H1 (cell line): ENCODE measurements at regions not wholly inside any gene's neighbourhood (a gene's known extent, or its start where the extent isn't known, plus 50 kb on each side); places are given as distances from the start of the nearest gene placed in this dataset.

ENCODE experiments used
- CTCF ChIA-PET: fragments of 300-600 bp; sonication (Branson Sonifier 250); formaldehyde crosslinking; loops from one replicate; lab custom pipeline; 2021; ENCODE audit not compliant: partially characterized antibody; lab: Charles Lee
- POLR2A ChIA-PET: fragments of 300-600 bp; sonication (Branson Sonifier 250); formaldehyde crosslinking; loops from one replicate; lab custom pipeline; 2021; ENCODE audit warnings: inconsistent platforms; ENCODE audit not compliant: partially characterized antibody; lab: Charles Lee
- DNase-seq, 2 experiments: peaks; one replicate each; pipeline versions ENCODE4 v3.0.0 to v3.0.0-alpha.2; 2010 to 2022; ENCODE audit warnings: low spot score in 2 of 2, low read depth in 1 of 2, mixed read lengths in 1 of 2
- FAIRE-seq: peaks from 2 replicates; lab custom pipeline; 2011; peaks lifted over from hg19 to GRCh38; lab: Jason Lieb, UNC
- H2AFZ ChIP-seq: 2 replicates; pipeline ENCODE4 v1.8.1; 2012; ENCODE audit warnings: low read length, inconsistent platforms
- H2AK5ac ChIP-seq: 2 replicates; pipeline ENCODE4 v1.6.1; 2013; ENCODE audit warnings: low read depth, low read length
- H2BK120ac ChIP-seq: replicated peaks from 2 replicates; pipeline ENCODE3; 2013; ENCODE audit warnings: low read depth, low read length, inconsistent platforms
- H2BK12ac ChIP-seq: 2 replicates; pipeline ENCODE4 v1.6.1; 2013; ENCODE audit warnings: low read depth, low read length
- H2BK15ac ChIP-seq: 2 replicates; pipeline ENCODE4 v1.6.1; 2013; ENCODE audit warnings: low read length
- H2BK20ac ChIP-seq: 2 replicates; pipeline ENCODE4 v1.6.1; 2013; ENCODE audit warnings: low read length
- H2BK5ac ChIP-seq: 2 replicates; pipeline ENCODE4 v1.6.1; 2013; ENCODE audit warnings: low read depth, low read length
- H3K14ac ChIP-seq: 2 replicates; pipeline ENCODE4 v1.6.1; 2013; ENCODE audit warnings: inconsistent platforms; ENCODE audit not compliant: insufficient read length
- H3K18ac ChIP-seq: 2 replicates; pipeline ENCODE4 v1.6.1; 2013; ENCODE audit warnings: low read length; ENCODE audit errors: extremely low read depth
- H3K23ac ChIP-seq: 2 replicates; pipeline ENCODE4 v1.6.1; 2013; ENCODE audit warnings: inconsistent platforms; ENCODE audit not compliant: insufficient read length
- H3K23me2 ChIP-seq: 2 replicates; pipeline ENCODE4 v1.6.1; 2013; ENCODE audit warnings: low read depth, low read length
- H3K27ac ChIP-seq: 2 replicates; pipeline ENCODE4 v1.6.1; 2011; ENCODE audit warnings: low read depth, low read length, inconsistent platforms
- H3K27me3 ChIP-seq, 4 experiments: replicated peaks in 1 of 4; 1 replicate in 1 of 4; 2 replicates in 3 of 4; pipeline versions ENCODE4 v1.6.1 to v1.8.1; 2011 to 2013; ENCODE audit warnings: low read length in 3 of 4, mild to moderate bottlenecking in 3 of 4, inconsistent platforms in 2 of 4, mixed read lengths in 2 of 4, moderate library complexity in 1 of 4; ENCODE audit not compliant: control insufficient read depth in 3 of 4, insufficient read depth in 3 of 4; ENCODE audit errors: extremely low read depth in 1 of 4
- H3K36me3 ChIP-seq, 4 experiments: 2 replicates each; pipeline versions ENCODE4 v1.6.1 to v1.8.1; 2011 to 2013; ENCODE audit warnings: mild to moderate bottlenecking in 4 of 4, low read length in 3 of 4, moderate library complexity in 2 of 4, control low read depth in 1 of 4, inconsistent platforms in 1 of 4; ENCODE audit not compliant: insufficient read depth in 4 of 4, control insufficient read depth in 2 of 4
- H3K4ac ChIP-seq: replicated peaks from 2 replicates; pipeline ENCODE3; 2013; ENCODE audit warnings: low read length, low read depth, mixed read lengths, inconsistent platforms; ENCODE audit not compliant: insufficient read length
- H3K4me1 ChIP-seq, 4 experiments: replicated peaks in 1 of 4; 1 replicate in 1 of 4; 2 replicates in 3 of 4; pipeline versions ENCODE4 v1.6.1 to v1.8.1; 2011 to 2013; ENCODE audit warnings: low read length in 3 of 4, inconsistent platforms in 2 of 4, mixed read lengths in 1 of 4; ENCODE audit not compliant: insufficient read depth in 4 of 4, control insufficient read depth in 3 of 4
- H3K4me2 ChIP-seq, 2 experiments: 2 replicates each; pipeline versions ENCODE4 v1.6.1 to v1.8.1; 2011 to 2013; ENCODE audit warnings: low read depth in 2 of 2, low read length in 2 of 2, control low read depth in 1 of 2, inconsistent platforms in 1 of 2, mild to moderate bottlenecking in 1 of 2; ENCODE audit not compliant: insufficient read depth in 1 of 2
- H3K4me3 ChIP-seq, 4 experiments: fragments of 200-600, 300-600 bp in 1 of 4; sonication (generic), shearing (Covaris generic), sonication (Bioruptor Twin) in 1 of 4; 2 replicates each; pipeline versions ENCODE4 v1.5.1 to v1.8.1; 2011 to 2016; ENCODE audit warnings: low read length in 4 of 4, low read depth in 3 of 4, control low read depth in 2 of 4, inconsistent platforms in 2 of 4, mild to moderate bottlenecking in 2 of 4, mixed read lengths in 1 of 4, moderate library complexity in 1 of 4; ENCODE audit not compliant: insufficient read depth in 2 of 4; ENCODE audit errors: extremely low read depth in 1 of 4
- H3K56ac ChIP-seq: replicated peaks from 2 replicates; pipeline ENCODE3; 2013; ENCODE audit warnings: low read depth, mild to moderate bottlenecking, mixed read lengths, low read length, inconsistent platforms; ENCODE audit not compliant: insufficient read length
- H3K79me1 ChIP-seq: 2 replicates; pipeline ENCODE4 v1.6.1; 2013; ENCODE audit warnings: low read depth, low read length, control low read depth
- H3K79me2 ChIP-seq, 2 experiments: 2 replicates each; pipeline versions ENCODE4 v1.6.1 to v1.8.1; 2012 to 2013; ENCODE audit warnings: low read length in 2 of 2, mild to moderate bottlenecking in 2 of 2, inconsistent platforms in 1 of 2; ENCODE audit not compliant: insufficient read depth in 2 of 2, control insufficient read depth in 1 of 2
- H3K9ac ChIP-seq, 4 experiments: replicated peaks in 1 of 4; 1 replicate in 1 of 4; 2 replicates in 3 of 4; pipeline versions ENCODE4 v1.6.1 to v1.8.1; 2011 to 2013; ENCODE audit warnings: low read depth in 3 of 4, low read length in 3 of 4, control low read depth in 2 of 4, mild to moderate bottlenecking in 2 of 4, moderate library complexity in 2 of 4, inconsistent platforms in 1 of 4; ENCODE audit errors: extremely low read depth in 1 of 4
- H3K9me3 ChIP-seq, 2 experiments: 2 replicates each; pipeline versions ENCODE4 v1.6.1 to v1.8.1; 2012 to 2013; ENCODE audit warnings: mild to moderate bottlenecking in 2 of 2, moderate library complexity in 2 of 2, control low read depth in 1 of 2, inconsistent platforms in 1 of 2, low read depth in 1 of 2, low read length in 1 of 2, mixed read lengths in 1 of 2; ENCODE audit not compliant: insufficient read depth in 2 of 2
- H4K20me1 ChIP-seq, 2 experiments: replicated peaks in 1 of 2; 2 replicates each; pipeline versions ENCODE3 to v1.8.1; 2011 to 2013; ENCODE audit warnings: inconsistent platforms in 2 of 2, low read length in 2 of 2, mild to moderate bottlenecking in 1 of 2; ENCODE audit not compliant: insufficient read depth in 2 of 2, control insufficient read depth in 1 of 2
- H4K5ac ChIP-seq: 2 replicates; pipeline ENCODE4 v1.6.1; 2013; ENCODE audit warnings: low read length, low read depth, mixed read lengths, inconsistent platforms; ENCODE audit not compliant: insufficient read length
- H4K8ac ChIP-seq: 2 replicates; pipeline ENCODE4 v1.8.0; 2013; ENCODE audit warnings: mild to moderate bottlenecking, moderate library complexity, low read length, inconsistent platforms; ENCODE audit not compliant: insufficient read depth; ENCODE audit errors: extremely low read depth
- H4K91ac ChIP-seq: replicated peaks from 2 replicates; pipeline ENCODE3; 2013; ENCODE audit warnings: low read length, mixed read lengths, inconsistent platforms; ENCODE audit not compliant: insufficient read length
- CBX5 ChIP-seq: fragments of 300-800, 300-1000 bp; sonication (generic); IDR thresholded peaks from 2 replicates; pipeline ENCODE4 v1.7.1; 2016; ENCODE audit warnings: antibody characterized with exemption, low read length, low read depth
- CHD1 ChIP-seq: IDR thresholded peaks from 2 replicates; pipeline ENCODE4 v1.6.1; 2012; ENCODE audit warnings: low read depth, low read length, improper control_type of control experiment
- EZH2 ChIP-seq: fragments of 200-600 bp; sonication (generic); IDR thresholded peaks from 2 replicates; pipeline ENCODE4 v1.7.1; 2012; ENCODE audit warnings: low read depth, mild to moderate bottlenecking, moderate library complexity, low read length, inconsistent platforms; ENCODE audit not compliant: severe bottlenecking
- JUN ChIP-seq: IDR thresholded peaks from 2 replicates; pipeline ENCODE4 v1.6.1; 2011; ENCODE audit warnings: low read depth, mild to moderate bottlenecking, improper control_type of control experiment, low read length
- JUND ChIP-seq: IDR thresholded peaks from 2 replicates; pipeline ENCODE4 v1.6.1; 2011; ENCODE audit warnings: mild to moderate bottlenecking, improper control_type of control experiment, low read length
- KDM4A ChIP-seq: IDR thresholded peaks from one replicate; pipeline ENCODE4 v1.7.1; 2012; ENCODE audit warnings: low read depth, mild to moderate bottlenecking, moderate library complexity, low read length, inconsistent platforms; ENCODE audit not compliant: severe bottlenecking
- RXRA ChIP-seq: IDR thresholded peaks from 2 replicates; pipeline ENCODE4 v1.6.1; 2011; ENCODE audit warnings: low read depth, mild to moderate bottlenecking, low read length, moderate library complexity; ENCODE audit not compliant: insufficient read depth
- SIX5 ChIP-seq: IDR thresholded peaks from 2 replicates; pipeline ENCODE4 v1.6.1; 2011; ENCODE audit warnings: mild to moderate bottlenecking, low read depth, low read length
- SP4 ChIP-seq: IDR thresholded peaks from 2 replicates; pipeline ENCODE4 v1.6.1; 2012; ENCODE audit warnings: low read length, inconsistent platforms
- TAF1 ChIP-seq: IDR thresholded peaks from 2 replicates; pipeline ENCODE4 v1.6.1; 2011; ENCODE audit warnings: mild to moderate bottlenecking, low read depth, low read length
- TCF12 ChIP-seq: IDR thresholded peaks from 2 replicates; pipeline ENCODE4 v1.6.1; 2011; ENCODE audit warnings: low read depth, mild to moderate bottlenecking, low read length
- TEAD4 ChIP-seq: IDR thresholded peaks from 2 replicates; pipeline ENCODE4 v1.6.1; 2012; ENCODE audit warnings: low read depth, low read length, inconsistent platforms, mixed read lengths
- WGBS, 2 experiments: shearing (Covaris generic) in 1 of 2; methylation state at CpG; one replicate each; pipeline versions ENCODE4 v1.1.6 to v1.1.7; 2013 to 2015; ENCODE audit warnings: low lambda C conversion rate in 2 of 2, mixed read lengths in 2 of 2, inconsistent platforms in 1 of 2, low coverage in 1 of 2, missing lambda C conversion rate in 1 of 2; ENCODE audit not compliant: insufficient replicate concordance in 2 of 2, insufficient coverage in 1 of 2, insufficient read length in 1 of 2; ENCODE audit errors: extremely low coverage in 1 of 2, missing lambda C conversion rate in 1 of 2; 5-methylcytosine and 5-hydroxymethylcytosine counted together
- TF ChIP-seq, protein P1 (sequence below): IDR thresholded peaks from 2 replicates; pipeline ENCODE4 v1.6.1; 2012; ENCODE audit warnings: inconsistent platforms
- TF ChIP-seq, protein P2 (sequence below): IDR thresholded peaks from 2 replicates; pipeline ENCODE4 v1.6.1; 2011; ENCODE audit warnings: low read length, improper control_type of control experiment

DNA sequence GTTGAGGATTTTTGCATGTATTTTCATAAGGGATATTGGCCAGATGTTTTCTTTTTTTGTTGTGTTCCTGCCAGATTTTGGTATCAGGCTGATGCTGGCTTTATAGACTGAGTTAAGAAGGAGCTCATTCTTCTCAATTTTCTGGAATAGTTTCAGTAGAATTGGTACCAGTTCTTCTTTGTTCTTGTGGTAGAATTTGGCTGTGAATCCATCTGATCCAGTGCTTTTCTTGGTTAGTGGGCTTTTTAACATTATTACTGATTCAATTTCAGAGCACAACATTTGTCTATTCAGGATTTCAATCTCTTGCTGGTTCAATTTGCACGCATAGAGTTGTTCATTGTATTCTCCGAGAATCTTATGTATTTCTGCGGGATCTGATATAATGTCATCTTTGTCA is 136.5 kb upstream of the FOXG1 start:
- Histone ChIP-seq H2AFZ (no peak overlapping the region), H3K4me2 (no peak overlapping the region), H4K5ac (no peak overlapping the region), H3K79me2 (no peaks in the 10 kb centered on the region), H2BK120ac (no peak overlapping the region), H3K23ac (no peak overlapping the region), H2AK5ac (no peak overlapping the region), H3K56ac (no peak overlapping the region), H3K36me3 (no peaks in the 10 kb centered on the region), H3K23me2 (no peaks in the 10 kb centered on the region), H3K9ac (no peak overlapping the region), H3K27me3 (no peaks in the 10 kb centered on the region), H3K14ac (no peak overlapping the region), H3K27ac (no peak overlapping the region), H2BK12ac (no peak overlapping the region), H3K4me3 (no peak overlapping the region), H4K91ac (no peak overlapping the region), H3K4me1 (no peaks in the 10 kb centered on the region), H3K9me3 (no peaks in the 10 kb centered on the region), H4K8ac (no peak overlapping the region), H3K79me1 (no peaks in the 10 kb centered on the region), H2BK15ac (no peak overlapping the region), H3K18ac (no peak overlapping the region), H2BK5ac (no peak overlapping the region), H3K4ac (no peak overlapping the region), H2BK20ac (no peak overlapping the region), H4K20me1 (no peaks in the 10 kb centered on the region)
- ChIA-PET POLR2A (no interaction called here), CTCF (interaction anchor here (0.6 kb wide), 1 partner anchor 237 kb away, joined by 3 read pairs; no protein-coding TSS in a partner anchor)
- DNase-seq (no peak), FAIRE-seq (no peak)
- WGBS, 2 experiments, result 94% methylated on average over 3 of the region's 3 CpGs; no CpG with 5 or more reads in 1 of the 2 experiments
- TF ChIP-seq SIX5, result no peak
- no peak for TF ChIP-seq CHD1
- TF ChIP-seq, protein P1, sequence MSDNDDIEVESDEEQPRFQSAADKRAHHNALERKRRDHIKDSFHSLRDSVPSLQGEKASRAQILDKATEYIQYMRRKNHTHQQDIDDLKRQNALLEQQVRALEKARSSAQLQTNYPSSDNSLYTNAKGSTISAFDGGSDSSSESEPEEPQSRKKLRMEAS, result no peak
- no peak for TF ChIP-seq CBX5
- TF ChIP-seq TAF1, result no peak
- TF ChIP-seq, protein P2, sequence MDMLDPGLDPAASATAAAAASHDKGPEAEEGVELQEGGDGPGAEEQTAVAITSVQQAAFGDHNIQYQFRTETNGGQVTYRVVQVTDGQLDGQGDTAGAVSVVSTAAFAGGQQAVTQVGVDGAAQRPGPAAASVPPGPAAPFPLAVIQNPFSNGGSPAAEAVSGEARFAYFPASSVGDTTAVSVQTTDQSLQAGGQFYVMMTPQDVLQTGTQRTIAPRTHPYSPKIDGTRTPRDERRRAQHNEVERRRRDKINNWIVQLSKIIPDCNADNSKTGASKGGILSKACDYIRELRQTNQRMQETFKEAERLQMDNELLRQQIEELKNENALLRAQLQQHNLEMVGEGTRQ, result no peak
- no peak for TF ChIP-seq JUN
- TF ChIP-seq RXRA, result no peak
- no peak for TF ChIP-seq JUND
- no peak for TF ChIP-seq KDM4A
- TF ChIP-seq TEAD4, result no peak
- no peak for TF ChIP-seq TCF12
- TF ChIP-seq SP4, result no peak
- TF ChIP-seq EZH2, result no peak
